ENCODE measurements at regions not wholly inside any gene's neighbourhood (a gene's known extent, or its start where the extent isn't known, plus 50 kb on each side); places are given as distances from the start of the nearest gene placed in this dataset.

GRCh38 chr15:93585012-93585411, 496.0 kb upstream of the RGMA start:
- FAIRE-seq (no peak), DNase-seq (ENCODE audit: low read depth) (no peak)
- Mint-ChIP-seq H3K9me3 (ENCODE audit: unreplicated experiment) (no peaks in the 10 kb centered on the region), H3K4me3 (ENCODE audit: unreplicated experiment) (no peak overlapping the region), H3K27me3 (ENCODE audit: low read depth, unreplicated experiment) (peaks cover 3% of the 10 kb centered on the region), H3K27ac (ENCODE audit: unreplicated experiment) (no peak overlapping the region), H3K4me1 (ENCODE audit: low read depth, unreplicated experiment) (no peaks in the 10 kb centered on the region), H3K36me3 (ENCODE audit: low read depth, unreplicated experiment) (no peaks in the 10 kb centered on the region)
- Histone ChIP-seq H2AFZ (ENCODE audit: low read depth, low read length) (no peak overlapping the region), H3K4me3 (ENCODE audit: insufficient read depth, low read depth, low read length) (no peak overlapping the region), H3K9me3 (ENCODE audit: insufficient read depth, low read depth, low read length) (no peaks in the 10 kb centered on the region), H3K4me1 (ENCODE audit: insufficient read depth, low read length) (no peaks in the 10 kb centered on the region), H3K27me3 (ENCODE audit: insufficient read depth, low read length) (no peaks in the 10 kb centered on the region), H4K20me1 (ENCODE audit: insufficient read depth, low read length) (no peaks in the 10 kb centered on the region), H3K79me2 (ENCODE audit: insufficient read depth, low read length) (no peaks in the 10 kb centered on the region), H3K9ac (ENCODE audit: low read length) (no peak overlapping the region), H3K4me2 (ENCODE audit: low read length) (no peak overlapping the region), H3K36me3 (ENCODE audit: insufficient read depth, low read length) (no peaks in the 10 kb centered on the region), H3K27ac (ENCODE audit: low read depth, low read length) (no peak overlapping the region)
- TF ChIP-seq EZH2 (IDR thresholded peaks at IDR 0.05; ENCODE audit: insufficient read depth, low read length) (no peak), CTCF (IDR thresholded peaks at IDR 0.05; ENCODE audit: insufficient read depth, low read depth, low read length) (no peak)

- Histone ChIP-seq H3K4me3 (ENCODE audit: insufficient read depth, low read depth, low read length) (no peak overlapping the region), H3K9ac (ENCODE audit: low read length) (no peak overlapping the region), H3K27ac (ENCODE audit: low read depth, low read length) (no peak overlapping the region), H3K79me2 (ENCODE audit: insufficient read depth, low read length) (no peaks in the 10 kb centered on the region), H2AFZ (ENCODE audit: low read depth, low read length) (no peak overlapping the region), H4K20me1 (ENCODE audit: insufficient read depth, low read length) (no peaks in the 10 kb centered on the region), H3K36me3 (ENCODE audit: insufficient read depth, low read length) (no peaks in the 10 kb centered on the region), H3K4me1 (ENCODE audit: insufficient read depth, low read length) (no peaks in the 10 kb centered on the region), H3K27me3 (ENCODE audit: insufficient read depth, low read length) (no peaks in the 10 kb centered on the region), H3K9me3 (ENCODE audit: insufficient read depth, low read depth, low read length) (no peaks in the 10 kb centered on the region), H3K4me2 (ENCODE audit: low read length) (no peak overlapping the region)
- Mint-ChIP-seq H3K9me3 (ENCODE audit: unreplicated experiment) (peaks cover 2% of the 10 kb centered on the region), H3K4me1 (ENCODE audit: low read depth, unreplicated experiment) (no peaks in the 10 kb centered on the region), H3K27me3 (ENCODE audit: low read depth, unreplicated experiment) (peaks cover 3% of the 10 kb centered on the region), H3K36me3 (ENCODE audit: low read depth, unreplicated experiment) (no peaks in the 10 kb centered on the region), H3K27ac (ENCODE audit: unreplicated experiment) (no peak overlapping the region), H3K4me3 (ENCODE audit: unreplicated experiment) (no peak overlapping the region)
- TF ChIP-seq EZH2 (IDR thresholded peaks at IDR 0.05; ENCODE audit: insufficient read depth, low read length) (no peak), CTCF (IDR thresholded peaks at IDR 0.05; ENCODE audit: insufficient read depth, low read depth, low read length) (no peak)
- FAIRE-seq (no peak), DNase-seq (ENCODE audit: low read depth) (no peak)
Observed at GRCh38 chr15:93583968-93584367, 495.0 kb upstream of the RGMA start.

GRCh38 chr15:93583552-93583951, 494.5 kb upstream of the RGMA start:
- Histone ChIP-seq H3K9me3 (ENCODE audit: insufficient read depth, low read depth, low read length) (no peaks in the 10 kb centered on the region), H3K4me2 (ENCODE audit: low read length) (no peak overlapping the region), H3K36me3 (ENCODE audit: insufficient read depth, low read length) (no peaks in the 10 kb centered on the region), H3K79me2 (ENCODE audit: insufficient read depth, low read length) (no peaks in the 10 kb centered on the region), H3K27me3 (ENCODE audit: insufficient read depth, low read length) (no peaks in the 10 kb centered on the region), H3K27ac (ENCODE audit: low read depth, low read length) (no peak overlapping the region), H2AFZ (ENCODE audit: low read depth, low read length) (no peak overlapping the region), H3K4me1 (ENCODE audit: insufficient read depth, low read length) (no peaks in the 10 kb centered on the region), H3K4me3 (ENCODE audit: insufficient read depth, low read depth, low read length) (no peak overlapping the region), H3K9ac (ENCODE audit: low read length) (no peak overlapping the region), H4K20me1 (ENCODE audit: insufficient read depth, low read length) (no peaks in the 10 kb centered on the region)
- H3K4me3 Mint-ChIP-seq (ENCODE audit: unreplicated experiment): no peak overlapping the region
- H3K27me3 Mint-ChIP-seq (ENCODE audit: low read depth, unreplicated experiment): peaks cover 3% of the 10 kb centered on the region
- H3K9me3 Mint-ChIP-seq (ENCODE audit: unreplicated experiment): peaks cover 2% of the 10 kb centered on the region
- H3K4me1 Mint-ChIP-seq (ENCODE audit: low read depth, unreplicated experiment): no peaks in the 10 kb centered on the region
- FAIRE-seq: no peak
- H3K36me3 Mint-ChIP-seq (ENCODE audit: low read depth, unreplicated experiment): no peaks in the 10 kb centered on the region
- no peak for DNase-seq (ENCODE audit: low read depth)
- TF ChIP-seq CTCF (IDR thresholded peaks at IDR 0.05; ENCODE audit: insufficient read depth, low read depth, low read length) (no peak), EZH2 (IDR thresholded peaks at IDR 0.05; ENCODE audit: insufficient read depth, low read length) (no peak)
- no peak overlapping the region for H3K27ac Mint-ChIP-seq (ENCODE audit: unreplicated experiment)
